Neural cell (in vitro differentiated cells): ENCODE measurements at regions not wholly inside any gene's neighbourhood (a gene's known extent, or its start where the extent isn't known, plus 50 kb on each side); places are given as distances from the start of the nearest gene placed in this dataset.

ENCODE experiments used
- H2AFZ ChIP-seq: fragments of 200-600, 300-800 bp; sonication (generic), shearing (Covaris generic); 2 replicates; pipeline ENCODE4 v1.6.0; 2014; ENCODE audit warnings: low read depth, mild to moderate bottlenecking, antibody characterized with exemption, low read length, moderate library complexity
- H3F3A ChIP-seq: fragments of 200-600 bp; shearing (Covaris generic); 2 replicates; pipeline ENCODE4 v1.6.1; 2016; ENCODE audit warnings: mild to moderate bottlenecking, moderate library complexity, mixed read lengths, antibody characterized with exemption, low read length; ENCODE audit not compliant: insufficient read depth, poor library complexity, severe bottlenecking
- H3K27ac ChIP-seq: fragments of 200-600, 300-800 bp; sonication (generic), shearing (Covaris generic); 2 replicates; pipeline ENCODE4 v1.5.1; 2014; ENCODE audit warnings: mild to moderate bottlenecking, low read length, moderate library complexity
- H3K27me3 ChIP-seq: fragments of 300-800, 200-600 bp; sonication (generic), shearing (Covaris generic); 2 replicates; pipeline ENCODE4 v1.6.0; 2014; ENCODE audit warnings: mild to moderate bottlenecking, low read depth, low read length, moderate library complexity; ENCODE audit not compliant: insufficient read depth
- H3K36me3 ChIP-seq: fragments of 300-800, 200-600 bp; sonication (generic), shearing (Covaris generic); 2 replicates; pipeline ENCODE4 v1.5.1; 2014; ENCODE audit warnings: mild to moderate bottlenecking, antibody characterized with exemption, low read length, moderate library complexity; ENCODE audit not compliant: insufficient read depth
- H3K4me2 ChIP-seq: fragments of 300-800, 200-600 bp; sonication (generic), shearing (Covaris generic); 2 replicates; pipeline ENCODE4 v1.6.0; 2014; ENCODE audit warnings: mild to moderate bottlenecking, low read length
- H3K4me3 ChIP-seq: fragments of 300-800, 200-600 bp; sonication (generic), shearing (Covaris generic); 2 replicates; pipeline ENCODE4 v1.5.1; 2014; ENCODE audit warnings: mild to moderate bottlenecking, low read length, moderate library complexity
- H3K79me2 ChIP-seq: fragments of 200-600 bp; shearing (Covaris generic); replicated peaks from 2 replicates; pipeline ENCODE4 v1.6.0; 2014; ENCODE audit warnings: mild to moderate bottlenecking, low read length, moderate library complexity; ENCODE audit not compliant: insufficient read depth
- H3K9ac ChIP-seq: fragments of 300-800, 200-600 bp; sonication (generic), shearing (Covaris generic); 2 replicates; pipeline ENCODE4 v1.6.1; 2016; ENCODE audit warnings: mild to moderate bottlenecking, low read length, mixed read lengths
- H3K9me2 ChIP-seq: fragments of 200-600 bp; shearing (Covaris generic); 2 replicates; pipeline ENCODE4 v1.6.1; 2016; ENCODE audit warnings: mild to moderate bottlenecking, low read length, mixed read lengths; ENCODE audit not compliant: insufficient read depth
- H3K9me3 ChIP-seq: fragments of 200-600, 300-800 bp; sonication (generic), shearing (Covaris generic); 2 replicates; pipeline ENCODE4 v1.6.1; 2016; ENCODE audit warnings: mild to moderate bottlenecking, mixed run types, low read length, moderate library complexity, mixed read lengths
- H4K20me1 ChIP-seq: fragments of 200-600 bp; shearing (Covaris generic); 2 replicates; pipeline ENCODE4 v1.6.1; 2016; ENCODE audit warnings: mild to moderate bottlenecking, mixed run types; ENCODE audit not compliant: insufficient read depth
- CTCF ChIP-seq: fragments of 450-650 bp; IDR thresholded peaks from 2 replicates; pipeline ENCODE4 v1.5.1; 2014; ENCODE audit warnings: antibody characterized with exemption, mild to moderate bottlenecking, moderate library complexity; ENCODE audit not compliant: poor library complexity, severe bottlenecking
- EP300 ChIP-seq: fragments of 450-650 bp; conservative IDR thresholded peaks from 2 replicates; pipeline ENCODE4 v1.6.1; 2014; ENCODE audit warnings: antibody characterized with exemption, mild to moderate bottlenecking, moderate library complexity; ENCODE audit not compliant: poor library complexity, severe bottlenecking
- EZH2 ChIP-seq: fragments of 200-600, 300-800 bp; shearing (Covaris generic), sonication (generic); IDR thresholded peaks from 2 replicates; pipeline ENCODE4 v1.6.1; 2014; ENCODE audit warnings: antibody characterized with exemption, low read length, borderline replicate concordance, mild to moderate bottlenecking; ENCODE audit not compliant: insufficient read depth, poor library complexity, severe bottlenecking
- MXI1 ChIP-seq: fragments of 450-650 bp; conservative IDR thresholded peaks from 2 replicates; pipeline ENCODE4 v1.6.1; 2014; ENCODE audit warnings: antibody characterized with exemption, mild to moderate bottlenecking; ENCODE audit not compliant: poor library complexity, severe bottlenecking
- POLR2AphosphoS5 ChIP-seq: IDR thresholded peaks from 2 replicates; pipeline ENCODE4 v1.6.1; 2012
- RAD21 ChIP-seq: fragments of 450-650 bp; conservative IDR thresholded peaks from 2 replicates; pipeline ENCODE4 v1.6.1; 2014; ENCODE audit warnings: antibody characterized with exemption, mild to moderate bottlenecking, moderate library complexity
- REST ChIP-seq: IDR thresholded peaks from 2 replicates; pipeline ENCODE4 v1.6.1; 2012; ENCODE audit warnings: borderline replicate concordance
- SMC3 ChIP-seq: fragments of 450-650 bp; conservative IDR thresholded peaks from 2 replicates; pipeline ENCODE4 v1.6.1; 2014; ENCODE audit warnings: antibody characterized with exemption, mild to moderate bottlenecking, moderate library complexity; ENCODE audit not compliant: poor library complexity
- TAF1 ChIP-seq: IDR thresholded peaks from 2 replicates; pipeline ENCODE4 v1.6.1; 2012; ENCODE audit warnings: low read depth

GRCh38 chr5:4221048-4221447 is 625.4 kb downstream of the IRX1 start:
- Histone ChIP-seq H3K27me3 (no peaks in the 10 kb centered on the region), H3K79me2 (no peaks in the 10 kb centered on the region), H3F3A (no peaks in the 10 kb centered on the region), H4K20me1 (no peaks in the 10 kb centered on the region), H3K36me3 (no peaks in the 10 kb centered on the region), H2AFZ (no peak overlapping the region), H3K4me3 (no peak overlapping the region), H3K9ac (no peak overlapping the region), H3K9me3 (no peaks in the 10 kb centered on the region), H3K4me2 (no peak overlapping the region), H3K9me2 (no peaks in the 10 kb centered on the region), H3K27ac (no peak overlapping the region)
- no peak for TF ChIP-seq EZH2
- TF ChIP-seq TAF1: no peak
- no peak for TF ChIP-seq REST
- TF ChIP-seq POLR2AphosphoS5: no peak
- TF ChIP-seq CTCF: no peak
- no peak for TF ChIP-seq EP300
- TF ChIP-seq SMC3: no peak
- no peak for TF ChIP-seq MXI1
- no peak for TF ChIP-seq RAD21

- Histone ChIP-seq H3K36me3 (no peaks in the 10 kb centered on the region), H3K27ac (no peak overlapping the region), H3K9me3 (no peaks in the 10 kb centered on the region), H3K4me2 (no peak overlapping the region), H2AFZ (no peak overlapping the region), H3K79me2 (no peaks in the 10 kb centered on the region), H3K9me2 (no peaks in the 10 kb centered on the region), H3K4me3 (no peak overlapping the region), H3K9ac (no peak overlapping the region), H4K20me1 (no peaks in the 10 kb centered on the region), H3K27me3 (no peaks in the 10 kb centered on the region), H3F3A (no peaks in the 10 kb centered on the region)
- TF ChIP-seq MXI1: no peak
- no peak for TF ChIP-seq CTCF
- no peak for TF ChIP-seq REST
- TF ChIP-seq EZH2: no peak
- TF ChIP-seq POLR2AphosphoS5: no peak
- no peak for TF ChIP-seq SMC3
- no peak for TF ChIP-seq TAF1
- TF ChIP-seq RAD21: no peak
- TF ChIP-seq EP300: no peak
Measured at GRCh38 chr5:4222147-4222546, 626.5 kb downstream of the IRX1 start.
